ENCODE measurements at regions not wholly inside any gene's neighbourhood (a gene's known extent, or its start where the extent isn't known, plus 50 kb on each side); places are given as distances from the start of the nearest gene placed in this dataset.

DNA sequence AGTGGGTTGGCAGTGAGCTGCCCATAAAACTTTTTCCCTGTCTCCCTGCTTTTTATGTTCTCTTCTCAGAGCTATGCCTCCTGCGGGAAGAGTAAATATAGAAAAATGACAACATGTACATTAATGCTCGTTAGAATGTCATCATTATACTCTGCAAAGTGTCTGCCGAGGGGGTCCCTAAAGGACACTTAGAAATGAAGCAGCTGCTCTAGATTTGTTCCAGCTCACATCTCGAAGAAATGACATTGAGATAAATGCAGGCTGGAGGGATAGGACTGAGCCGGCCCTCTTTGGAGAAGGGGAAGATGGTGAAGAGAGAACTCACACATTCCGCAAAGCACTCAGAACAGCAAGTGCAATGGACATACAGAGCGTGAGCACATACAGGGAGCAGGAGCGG is 240.0 kb downstream of the NXPE2 start:
- TF ChIP-seq, protein P1, sequence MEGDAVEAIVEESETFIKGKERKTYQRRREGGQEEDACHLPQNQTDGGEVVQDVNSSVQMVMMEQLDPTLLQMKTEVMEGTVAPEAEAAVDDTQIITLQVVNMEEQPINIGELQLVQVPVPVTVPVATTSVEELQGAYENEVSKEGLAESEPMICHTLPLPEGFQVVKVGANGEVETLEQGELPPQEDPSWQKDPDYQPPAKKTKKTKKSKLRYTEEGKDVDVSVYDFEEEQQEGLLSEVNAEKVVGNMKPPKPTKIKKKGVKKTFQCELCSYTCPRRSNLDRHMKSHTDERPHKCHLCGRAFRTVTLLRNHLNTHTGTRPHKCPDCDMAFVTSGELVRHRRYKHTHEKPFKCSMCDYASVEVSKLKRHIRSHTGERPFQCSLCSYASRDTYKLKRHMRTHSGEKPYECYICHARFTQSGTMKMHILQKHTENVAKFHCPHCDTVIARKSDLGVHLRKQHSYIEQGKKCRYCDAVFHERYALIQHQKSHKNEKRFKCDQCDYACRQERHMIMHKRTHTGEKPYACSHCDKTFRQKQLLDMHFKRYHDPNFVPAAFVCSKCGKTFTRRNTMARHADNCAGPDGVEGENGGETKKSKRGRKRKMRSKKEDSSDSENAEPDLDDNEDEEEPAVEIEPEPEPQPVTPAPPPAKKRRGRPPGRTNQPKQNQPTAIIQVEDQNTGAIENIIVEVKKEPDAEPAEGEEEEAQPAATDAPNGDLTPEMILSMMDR (IDR thresholded peaks at IDR 0.05; ENCODE audit: insufficient read depth in 1 of 2, low read depth in 1 of 2, low read length in 1 of 2, severe bottlenecking in 1 of 2, unreplicated experiment in 1 of 2): no peak
- H3K4me3 Mint-ChIP-seq (ENCODE audit: unreplicated experiment): no peak overlapping the region
- BruUV-seq (replicated peaks): no TSS peak
- peaks cover 23% of the 10 kb centered on the region for H3K27me3 Mint-ChIP-seq (ENCODE audit: insufficient read depth, unreplicated experiment)
- Histone ChIP-seq H3K36me3 (ENCODE audit: control insufficient read depth, insufficient read depth, low read length) (no peaks in the 10 kb centered on the region), H3K4me3 (ENCODE audit: low read depth, low read length) (no peak overlapping the region), H3K27me3 (replicated peaks; ENCODE audit: control insufficient read depth, insufficient read depth, low read length) (peaks cover 2% of the 10 kb centered on the region; the same call in 1 of the 2 replicates), H3K9me3 (no peaks in the 10 kb centered on the region), H3K4me1 (no peaks in the 10 kb centered on the region)
- CTCF ChIA-PET: no interaction called here
- POLR2A ChIA-PET: interaction anchor here (0.6 kb wide), 1 partner anchor 745 kb away, joined by 3 read pairs; no protein-coding TSS in a partner anchor
- H3K4me1 Mint-ChIP-seq (ENCODE audit: low read depth, unreplicated experiment): no peaks in the 10 kb centered on the region
- no peak overlapping the region for H3K27ac Mint-ChIP-seq (ENCODE audit: unreplicated experiment)
- H3K9me3 Mint-ChIP-seq (ENCODE audit: unreplicated experiment): no peaks in the 10 kb centered on the region
- no peaks in the 10 kb centered on the region for H3K36me3 Mint-ChIP-seq (ENCODE audit: insufficient read depth, unreplicated experiment)
- DNase-seq: no peak
- intact Hi-C loops (cut with micrococcal nuclease; ENCODE audit: unreplicated experiment): no loop called here

DNA sequence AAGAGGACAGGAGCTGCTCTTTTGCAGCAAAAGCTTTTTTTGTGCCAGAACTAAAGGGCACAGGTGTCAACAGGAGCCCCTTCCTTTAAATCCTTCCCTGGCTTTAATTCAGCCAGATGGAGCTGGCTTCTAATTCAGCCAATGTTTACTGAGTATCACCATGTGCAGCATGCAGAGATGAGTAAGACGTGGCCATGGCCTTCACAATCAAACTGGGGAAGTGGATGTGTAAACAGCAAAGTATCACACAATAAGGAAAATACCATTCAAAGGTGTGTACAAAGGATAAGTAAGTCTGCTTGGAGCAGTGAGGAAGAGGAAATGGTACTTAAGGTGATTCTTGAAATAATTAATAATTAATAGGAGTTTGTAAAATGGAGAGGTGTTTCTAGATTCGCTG is 243.4 kb downstream of the NXPE2 start:
- Mint-ChIP-seq H3K36me3 (ENCODE audit: insufficient read depth, unreplicated experiment) (no peaks in the 10 kb centered on the region), H3K27me3 (ENCODE audit: insufficient read depth, unreplicated experiment) (peaks cover 16% of the 10 kb centered on the region)
- intact Hi-C loops (cut with micrococcal nuclease; ENCODE audit: unreplicated experiment): no loop called here

DNA sequence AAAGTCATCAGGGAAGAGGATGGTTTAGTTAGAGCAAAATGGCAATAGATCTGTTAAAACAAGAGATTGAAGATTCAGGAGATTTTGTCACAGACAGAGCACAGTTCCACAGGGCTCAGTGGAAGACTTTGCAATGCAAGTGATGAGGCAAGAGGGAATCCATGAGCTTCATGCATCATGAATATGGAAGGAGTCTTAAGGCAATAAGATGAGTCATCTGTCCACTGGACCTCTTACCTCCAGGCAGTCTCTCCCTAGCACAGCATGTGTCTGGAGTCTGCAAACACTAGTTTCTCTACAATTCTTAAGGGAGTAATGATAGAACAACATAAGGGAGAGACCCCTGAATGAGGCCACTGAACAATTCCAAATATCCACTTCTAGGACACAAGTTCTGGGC is 245.7 kb downstream of the NXPE2 start:
- BruUV-seq (replicated peaks): no TSS peak
- H3K4me3 ChIP-seq (ENCODE audit: low read depth, low read length): no peak overlapping the region
- H3K27me3 ChIP-seq (replicated peaks; ENCODE audit: control insufficient read depth, insufficient read depth, low read length): no peaks in the 10 kb centered on the region; the same call in 1 of the 2 replicates
- ChIA-PET CTCF (no interaction called here), POLR2A (no interaction called here)
- Mint-ChIP-seq H3K36me3 (ENCODE audit: insufficient read depth, unreplicated experiment) (no peaks in the 10 kb centered on the region), H3K27ac (ENCODE audit: unreplicated experiment) (no peak overlapping the region), H3K27me3 (ENCODE audit: insufficient read depth, unreplicated experiment) (peaks cover 22% of the 10 kb centered on the region), H3K4me3 (ENCODE audit: unreplicated experiment) (no peak overlapping the region), H3K4me1 (ENCODE audit: low read depth, unreplicated experiment) (no peaks in the 10 kb centered on the region), H3K9me3 (ENCODE audit: unreplicated experiment) (no peaks in the 10 kb centered on the region)
- H3K4me1 ChIP-seq: no peaks in the 10 kb centered on the region
- H3K36me3 ChIP-seq (ENCODE audit: control insufficient read depth, insufficient read depth, low read length): no peaks in the 10 kb centered on the region
- TF ChIP-seq, protein P1 (IDR thresholded peaks at IDR 0.05; ENCODE audit: insufficient read depth in 1 of 2, low read depth in 1 of 2, low read length in 1 of 2, severe bottlenecking in 1 of 2, unreplicated experiment in 1 of 2): no peak
- intact Hi-C loops (cut with micrococcal nuclease; ENCODE audit: unreplicated experiment): no loop called here
- no peaks in the 10 kb centered on the region for H3K9me3 ChIP-seq
- DNase-seq: no peak

More for the DNA sequence above, 243.4 kb downstream of the NXPE2 start:
- BruUV-seq (replicated peaks): no TSS peak
- CTCF ChIA-PET: no interaction called here
- H3K4me1 ChIP-seq: no peaks in the 10 kb centered on the region
- TF ChIP-seq, protein P1 (IDR thresholded peaks at IDR 0.05; ENCODE audit: insufficient read depth in 1 of 2, low read depth in 1 of 2, low read length in 1 of 2, severe bottlenecking in 1 of 2, unreplicated experiment in 1 of 2): no peak
- POLR2A ChIA-PET: no interaction called here
- H3K27ac Mint-ChIP-seq (ENCODE audit: unreplicated experiment): no peak overlapping the region
- H3K4me3 Mint-ChIP-seq (ENCODE audit: unreplicated experiment): no peak overlapping the region
- H3K9me3 Mint-ChIP-seq (ENCODE audit: unreplicated experiment): no peaks in the 10 kb centered on the region
- H3K27me3 ChIP-seq (replicated peaks; ENCODE audit: control insufficient read depth, insufficient read depth, low read length): no peaks in the 10 kb centered on the region
- no peak overlapping the region for H3K4me3 ChIP-seq (ENCODE audit: low read depth, low read length)
- no peaks in the 10 kb centered on the region for H3K36me3 ChIP-seq (ENCODE audit: control insufficient read depth, insufficient read depth, low read length)
- H3K4me1 Mint-ChIP-seq (ENCODE audit: low read depth, unreplicated experiment): no peaks in the 10 kb centered on the region
- no peaks in the 10 kb centered on the region for H3K9me3 ChIP-seq
- DNase-seq: no peak

All from Caco-2 (cell line).